ENCODE measurements at regions not wholly inside any gene's neighbourhood (a gene's known extent, or its start where the extent isn't known, plus 50 kb on each side); places are given as distances from the start of the nearest gene placed in this dataset.

GRCh38 chr2:187884003-187884402 lies 329.8 kb upstream of the TFPI start:
- no peak for TF ChIP-seq EZH2phosphoT487 (IDR thresholded peaks at IDR 0.05; ENCODE audit: unreplicated experiment)
- TF ChIP-seq, protein P1, sequence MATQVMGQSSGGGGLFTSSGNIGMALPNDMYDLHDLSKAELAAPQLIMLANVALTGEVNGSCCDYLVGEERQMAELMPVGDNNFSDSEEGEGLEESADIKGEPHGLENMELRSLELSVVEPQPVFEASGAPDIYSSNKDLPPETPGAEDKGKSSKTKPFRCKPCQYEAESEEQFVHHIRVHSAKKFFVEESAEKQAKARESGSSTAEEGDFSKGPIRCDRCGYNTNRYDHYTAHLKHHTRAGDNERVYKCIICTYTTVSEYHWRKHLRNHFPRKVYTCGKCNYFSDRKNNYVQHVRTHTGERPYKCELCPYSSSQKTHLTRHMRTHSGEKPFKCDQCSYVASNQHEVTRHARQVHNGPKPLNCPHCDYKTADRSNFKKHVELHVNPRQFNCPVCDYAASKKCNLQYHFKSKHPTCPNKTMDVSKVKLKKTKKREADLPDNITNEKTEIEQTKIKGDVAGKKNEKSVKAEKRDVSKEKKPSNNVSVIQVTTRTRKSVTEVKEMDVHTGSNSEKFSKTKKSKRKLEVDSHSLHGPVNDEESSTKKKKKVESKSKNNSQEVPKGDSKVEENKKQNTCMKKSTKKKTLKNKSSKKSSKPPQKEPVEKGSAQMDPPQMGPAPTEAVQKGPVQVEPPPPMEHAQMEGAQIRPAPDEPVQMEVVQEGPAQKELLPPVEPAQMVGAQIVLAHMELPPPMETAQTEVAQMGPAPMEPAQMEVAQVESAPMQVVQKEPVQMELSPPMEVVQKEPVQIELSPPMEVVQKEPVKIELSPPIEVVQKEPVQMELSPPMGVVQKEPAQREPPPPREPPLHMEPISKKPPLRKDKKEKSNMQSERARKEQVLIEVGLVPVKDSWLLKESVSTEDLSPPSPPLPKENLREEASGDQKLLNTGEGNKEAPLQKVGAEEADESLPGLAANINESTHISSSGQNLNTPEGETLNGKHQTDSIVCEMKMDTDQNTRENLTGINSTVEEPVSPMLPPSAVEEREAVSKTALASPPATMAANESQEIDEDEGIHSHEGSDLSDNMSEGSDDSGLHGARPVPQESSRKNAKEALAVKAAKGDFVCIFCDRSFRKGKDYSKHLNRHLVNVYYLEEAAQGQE (IDR thresholded peaks at IDR 0.05; ENCODE audit: unreplicated experiment): no peak
- TF ChIP-seq, protein P2, sequence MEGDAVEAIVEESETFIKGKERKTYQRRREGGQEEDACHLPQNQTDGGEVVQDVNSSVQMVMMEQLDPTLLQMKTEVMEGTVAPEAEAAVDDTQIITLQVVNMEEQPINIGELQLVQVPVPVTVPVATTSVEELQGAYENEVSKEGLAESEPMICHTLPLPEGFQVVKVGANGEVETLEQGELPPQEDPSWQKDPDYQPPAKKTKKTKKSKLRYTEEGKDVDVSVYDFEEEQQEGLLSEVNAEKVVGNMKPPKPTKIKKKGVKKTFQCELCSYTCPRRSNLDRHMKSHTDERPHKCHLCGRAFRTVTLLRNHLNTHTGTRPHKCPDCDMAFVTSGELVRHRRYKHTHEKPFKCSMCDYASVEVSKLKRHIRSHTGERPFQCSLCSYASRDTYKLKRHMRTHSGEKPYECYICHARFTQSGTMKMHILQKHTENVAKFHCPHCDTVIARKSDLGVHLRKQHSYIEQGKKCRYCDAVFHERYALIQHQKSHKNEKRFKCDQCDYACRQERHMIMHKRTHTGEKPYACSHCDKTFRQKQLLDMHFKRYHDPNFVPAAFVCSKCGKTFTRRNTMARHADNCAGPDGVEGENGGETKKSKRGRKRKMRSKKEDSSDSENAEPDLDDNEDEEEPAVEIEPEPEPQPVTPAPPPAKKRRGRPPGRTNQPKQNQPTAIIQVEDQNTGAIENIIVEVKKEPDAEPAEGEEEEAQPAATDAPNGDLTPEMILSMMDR (conservative IDR thresholded peaks at IDR 0.05; ENCODE audit: low read depth in 2 of 2): no peak
- TF ChIP-seq EZH2 (IDR thresholded peaks at IDR 0.05; ENCODE audit: low read depth, unreplicated experiment): no peak
- no peak for TF ChIP-seq JUNB (IDR thresholded peaks at IDR 0.05; ENCODE audit: unreplicated experiment)
- no peak for TF ChIP-seq NANOG (IDR thresholded peaks at IDR 0.05; ENCODE audit: borderline replicate concordance)
- no peak for TF ChIP-seq STAT1 (IDR thresholded peaks at IDR 0.05; ENCODE audit: unreplicated experiment)
- no peak for TF ChIP-seq CREB1 (CRISPR knock-in tag; IDR thresholded peaks at IDR 0.05; ENCODE audit: low read depth)
- no peak for TF ChIP-seq ZNF114 (CRISPR knock-in tag; IDR thresholded peaks at IDR 0.05)
